ENCODE measurements at regions not wholly inside any gene's neighbourhood (a gene's known extent, or its start where the extent isn't known, plus 50 kb on each side); places are given as distances from the start of the nearest gene placed in this dataset.

DNA sequence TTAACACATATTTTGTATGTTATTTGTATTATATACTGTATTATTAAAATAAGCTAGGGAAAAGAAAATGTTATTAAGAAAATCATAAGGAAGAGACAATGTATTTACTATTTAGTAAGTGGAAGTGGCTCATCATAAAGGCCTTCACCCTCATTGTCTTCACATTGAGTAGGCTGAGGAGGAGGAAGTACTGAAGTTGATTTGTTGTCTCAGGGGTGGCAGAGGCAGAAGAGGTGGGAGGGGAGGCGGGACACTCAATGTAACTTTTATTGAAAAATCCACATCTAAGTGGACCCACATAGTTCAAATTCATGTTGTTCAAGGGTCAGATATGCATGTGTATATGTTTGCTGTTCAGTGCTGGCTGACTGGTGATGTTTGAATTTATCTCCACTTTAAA is 210.2 kb upstream of the CITED2 start:
- POLR2A ChIA-PET: no interaction called here
- CTCF ChIA-PET: no interaction called here

DNA sequence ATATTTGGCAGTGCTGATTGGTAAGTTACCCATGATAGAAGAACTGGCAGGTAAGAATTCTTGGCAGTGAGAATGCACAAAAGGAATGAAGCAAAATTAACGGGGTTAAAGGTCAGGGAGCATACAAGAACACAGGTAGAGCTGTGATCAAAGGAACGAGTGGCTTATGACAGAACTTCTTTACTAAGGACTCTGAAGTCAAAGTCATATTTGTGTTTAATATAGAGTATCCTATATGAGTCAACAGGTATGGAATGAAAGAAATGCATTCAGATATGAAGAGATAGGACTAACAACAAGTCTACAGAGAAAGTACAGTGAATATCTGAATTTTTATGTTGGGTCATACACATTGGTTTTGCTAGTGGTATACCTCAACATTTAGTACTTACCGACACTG is 209.0 kb upstream of the CITED2 start:
- no peak for DNase-seq
- Mint-ChIP-seq H3K4me1 (ENCODE audit: low read depth) (peaks cover 22% of the 10 kb centered on the region), H3K9me3 (no peaks in the 10 kb centered on the region), H3K27ac (no peak overlapping the region), H3K27me3 (peaks cover 13% of the 10 kb centered on the region), H3K4me3 (no peak overlapping the region), H3K36me3 (no peaks in the 10 kb centered on the region)
- CTCF ChIA-PET: interaction anchor here (0.7 kb wide), 1 partner anchor 17 kb away, joined by 3 read pairs; no protein-coding TSS in a partner anchor
- intact Hi-C loops (cut with micrococcal nuclease): loop anchor here (5.0 kb wide), 1 partner anchor 211 kb away; the partner anchor contains the start of gene CITED2
- POLR2A ChIA-PET: no interaction called here

More for the DNA sequence above, 210.2 kb upstream of the CITED2 start:
- H3K9me3 Mint-ChIP-seq: no peaks in the 10 kb centered on the region
- H3K27me3 Mint-ChIP-seq: peaks cover 16% of the 10 kb centered on the region
- intact Hi-C loops (cut with micrococcal nuclease): loop anchor here (5.0 kb wide), 1 partner anchor 212 kb away; the partner anchor contains the start of gene CITED2
- H3K27ac Mint-ChIP-seq: no peak overlapping the region
- no peak for DNase-seq
- H3K4me3 Mint-ChIP-seq: no peak overlapping the region
- peaks cover 21% of the 10 kb centered on the region for H3K4me1 Mint-ChIP-seq (ENCODE audit: low read depth)
- no peaks in the 10 kb centered on the region for H3K36me3 Mint-ChIP-seq

DNA sequence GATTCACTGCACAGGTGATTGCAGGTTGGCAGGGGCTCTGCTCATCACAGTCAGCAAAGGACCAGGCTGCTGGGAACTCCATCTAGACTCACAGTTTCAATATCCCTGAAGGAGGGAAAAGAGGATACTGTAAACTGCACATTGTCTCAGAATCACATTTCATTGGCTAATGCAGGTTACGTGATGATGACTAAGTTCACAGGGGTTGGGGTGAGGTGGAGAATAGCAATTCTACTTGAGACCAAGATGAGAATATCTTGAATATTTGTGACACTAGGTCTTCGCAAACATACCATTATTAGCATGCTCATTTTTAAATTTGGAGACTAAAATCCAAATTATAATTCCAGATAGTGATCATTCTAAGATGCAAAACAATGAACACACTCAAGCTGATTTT is 208.5 kb upstream of the CITED2 start:
- ChIA-PET POLR2A (no interaction called here), CTCF (interaction anchor here (0.7 kb wide), 1 partner anchor 17 kb away, joined by 3 read pairs; no protein-coding TSS in a partner anchor)
- H3K27ac Mint-ChIP-seq: no peak overlapping the region
- no peak overlapping the region for H3K4me3 Mint-ChIP-seq
- peaks cover 22% of the 10 kb centered on the region for H3K4me1 Mint-ChIP-seq (ENCODE audit: low read depth)
- DNase-seq: no peak
- H3K9me3 Mint-ChIP-seq: no peaks in the 10 kb centered on the region
- no peaks in the 10 kb centered on the region for H3K36me3 Mint-ChIP-seq
- intact Hi-C loops (cut with micrococcal nuclease): loop anchor here (5.0 kb wide), 1 partner anchor 211 kb away; the partner anchor contains the start of gene CITED2
- peaks cover 12% of the 10 kb centered on the region for H3K27me3 Mint-ChIP-seq

DNA sequence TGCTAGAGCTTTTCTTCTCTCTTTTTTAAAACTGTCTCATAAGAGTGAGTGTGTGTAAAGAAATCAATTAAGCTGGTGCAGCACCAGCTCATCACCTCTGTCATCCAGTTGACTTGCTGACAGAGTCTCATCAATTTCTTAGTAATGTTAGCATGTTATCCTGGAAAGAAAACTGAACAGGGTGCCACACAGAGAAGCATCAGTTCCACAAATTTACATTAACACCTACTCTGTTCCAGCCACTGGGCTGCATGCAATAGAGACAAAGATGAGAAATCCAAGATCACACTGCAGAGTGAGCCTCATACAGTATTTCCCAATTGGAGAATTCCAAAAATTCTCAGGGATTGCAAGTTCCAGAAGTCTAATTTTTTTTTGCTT is 207.0 kb upstream of the CITED2 start:
- H3K9me3 Mint-ChIP-seq: no peaks in the 10 kb centered on the region
- peaks cover 14% of the 10 kb centered on the region for H3K27me3 Mint-ChIP-seq
- ChIA-PET CTCF (interaction anchor here (0.6 kb wide), 1 partner anchor 208 kb away, joined by 3 read pairs; the partner anchor contains the start of gene CITED2), POLR2A (interaction anchor here (0.5 kb wide), 1 partner anchor 504 kb away, joined by 3 read pairs; no protein-coding TSS in a partner anchor)
- no peak overlapping the region for H3K27ac Mint-ChIP-seq
- intact Hi-C loops (cut with micrococcal nuclease): loop anchor here (2.0 to 5.0 kb wide), 3 partner anchors 19 to 209 kb away; partner anchors contain the start of gene CITED2
- peaks cover 22% of the 10 kb centered on the region for H3K4me1 Mint-ChIP-seq (ENCODE audit: low read depth)
- no peaks in the 10 kb centered on the region for H3K36me3 Mint-ChIP-seq
- H3K4me3 Mint-ChIP-seq: no peak overlapping the region
- DNase-seq: no peak

DNA sequence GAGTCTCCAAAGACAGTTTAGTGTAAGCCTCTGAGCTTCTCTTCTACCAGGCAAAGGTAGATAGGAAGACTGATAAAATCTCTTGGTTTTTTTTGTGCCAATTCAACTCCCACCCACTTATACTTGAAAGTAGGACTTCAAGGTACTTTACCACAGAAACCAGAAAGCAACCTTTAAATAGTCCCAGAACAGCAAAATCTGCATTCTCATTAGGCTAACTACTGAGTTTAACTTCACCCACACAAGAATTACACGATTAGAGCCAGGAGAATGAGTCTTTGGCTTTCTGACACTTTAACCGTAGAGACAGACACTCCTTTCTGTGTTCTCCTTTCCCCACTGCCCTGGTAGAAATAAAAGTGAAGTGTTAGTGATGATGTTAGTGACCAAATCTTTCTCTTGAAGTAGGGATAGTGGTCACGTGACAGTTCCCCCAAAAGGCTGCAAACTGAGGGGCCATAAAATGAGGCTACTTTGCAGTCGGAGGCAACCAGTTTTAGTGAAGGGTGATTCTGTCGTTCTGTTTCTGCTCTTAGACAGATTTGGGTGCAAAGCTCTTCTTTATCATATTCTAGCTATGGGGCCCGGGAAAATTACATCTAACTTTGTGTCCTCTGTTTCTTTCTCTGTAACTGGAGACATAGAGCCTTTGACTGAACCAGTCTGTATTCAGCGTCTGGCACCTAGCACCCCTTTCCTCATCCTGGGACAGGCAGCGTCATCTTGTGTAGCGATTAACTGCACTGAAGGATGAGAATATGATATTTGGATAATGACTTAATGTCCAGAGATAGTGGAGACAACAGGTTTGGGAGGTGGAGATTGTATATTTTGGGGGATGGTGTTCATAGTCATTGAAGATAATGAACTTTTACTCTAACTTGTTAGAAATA is 206.4 kb upstream of the CITED2 start:
- Mint-ChIP-seq H3K27me3 (peaks cover 14% of the 10 kb centered on the region), H3K27ac (peak overlapping the region; percentile 18), H3K36me3 (no peaks in the 10 kb centered on the region), H3K4me3 (peak overlapping the region; percentile 24), H3K4me1 (ENCODE audit: low read depth) (peaks cover 22% of the 10 kb centered on the region), H3K9me3 (no peaks in the 10 kb centered on the region)
- intact Hi-C loops (cut with micrococcal nuclease): loop anchor here (2.0 to 5.0 kb wide), 3 partner anchors 20 to 209 kb away; partner anchors contain the start of gene CITED2
- POLR2A ChIA-PET: interaction anchor here (0.9 to 1.1 kb wide), 2 partner anchors 40 to 66 kb away, joined by 4 to 5 read pairs; no protein-coding TSS in a partner anchor
- CTCF ChIA-PET: interaction anchor here (0.6 kb wide), 3 partner anchors 186 to 1915 kb away, joined by 3 read pairs; partner anchors contain the start of gene CITED2
- no peak for DNase-seq

DNA sequence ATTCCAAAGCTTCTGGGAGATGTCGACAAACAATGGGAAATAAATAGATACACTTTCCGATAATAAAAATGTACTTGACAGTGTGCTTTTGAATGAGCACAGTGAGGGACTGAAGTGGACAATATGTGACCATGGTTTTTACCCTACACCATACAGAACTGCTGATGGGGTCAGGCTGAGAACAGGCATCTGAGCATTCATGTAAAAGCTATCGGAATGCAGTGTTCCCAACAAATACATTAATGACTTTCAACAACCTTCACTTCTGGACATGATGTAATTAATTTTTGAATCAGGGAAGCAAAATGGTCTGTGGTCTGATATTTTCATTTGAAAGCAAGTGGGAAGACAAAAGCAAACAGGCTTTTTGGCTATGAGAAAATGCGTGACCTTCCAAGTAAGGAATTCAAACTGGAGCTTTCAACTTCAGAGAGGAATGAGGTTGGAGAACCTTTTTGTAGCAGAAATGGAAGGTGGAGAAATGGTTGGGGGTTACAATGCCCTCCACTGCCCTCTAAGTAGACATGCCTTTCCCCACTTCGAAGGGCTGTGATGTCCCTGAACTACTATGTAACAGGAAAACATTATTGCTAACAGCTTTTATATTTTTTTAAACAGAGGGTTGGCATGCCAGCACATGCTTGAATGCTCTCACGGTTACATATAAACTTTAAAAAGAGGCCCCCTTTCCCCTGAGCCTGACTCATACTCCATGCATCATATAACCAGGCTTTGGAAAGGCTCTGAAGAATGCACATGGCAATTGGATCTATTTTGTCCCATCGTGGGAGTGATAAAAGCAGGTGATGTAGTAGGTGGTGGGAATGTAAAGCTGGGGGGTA is 203.5 kb upstream of the CITED2 start:
- Mint-ChIP-seq H3K36me3 (no peaks in the 10 kb centered on the region), H3K27me3 (peaks cover 6% of the 10 kb centered on the region), H3K27ac (no peak overlapping the region), H3K4me1 (ENCODE audit: low read depth) (peaks cover 19% of the 10 kb centered on the region), H3K9me3 (no peaks in the 10 kb centered on the region), H3K4me3 (no peak overlapping the region)
- no peak for DNase-seq
- ChIA-PET POLR2A (no interaction called here), CTCF (no interaction called here)
- intact Hi-C loops (cut with micrococcal nuclease): no loop called here

DNA sequence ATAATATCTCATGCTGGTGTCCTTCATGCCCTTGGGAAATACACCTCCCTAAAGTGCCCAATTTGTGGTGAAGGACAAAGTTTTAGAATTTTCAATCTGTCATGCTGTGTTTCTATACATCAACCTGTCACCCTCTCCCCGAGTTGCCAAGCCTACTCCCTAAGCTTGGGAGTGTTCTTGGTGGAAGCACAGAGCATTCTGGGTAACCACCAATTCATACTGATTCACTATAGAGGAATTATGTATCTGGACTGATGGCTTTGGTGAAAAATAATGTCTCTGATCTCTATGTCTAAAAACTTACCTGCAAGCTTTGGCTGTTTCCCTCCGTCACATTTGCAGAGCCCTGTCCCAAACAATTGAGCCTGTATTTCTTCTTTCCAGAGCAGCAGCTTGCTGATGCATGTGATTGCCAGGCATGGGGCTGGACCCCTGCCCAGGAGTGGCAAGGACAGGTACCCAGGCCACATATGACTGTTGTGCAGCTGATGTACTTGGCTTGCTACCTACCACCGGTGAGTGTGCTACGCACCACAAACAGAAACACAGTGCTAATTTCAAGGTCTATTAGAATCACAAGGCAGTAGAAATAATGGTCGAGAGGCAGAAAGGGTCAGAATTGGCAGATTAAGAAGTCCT is 202.8 kb upstream of the CITED2 start:
- CTCF ChIA-PET: no interaction called here
- Mint-ChIP-seq H3K27me3 (peaks cover 4% of the 10 kb centered on the region), H3K27ac (no peak overlapping the region), H3K36me3 (no peaks in the 10 kb centered on the region), H3K4me1 (ENCODE audit: low read depth) (peaks cover 19% of the 10 kb centered on the region), H3K4me3 (no peak overlapping the region), H3K9me3 (no peaks in the 10 kb centered on the region)
- no peak for DNase-seq
- intact Hi-C loops (cut with micrococcal nuclease): no loop called here
- POLR2A ChIA-PET: no interaction called here

DNA sequence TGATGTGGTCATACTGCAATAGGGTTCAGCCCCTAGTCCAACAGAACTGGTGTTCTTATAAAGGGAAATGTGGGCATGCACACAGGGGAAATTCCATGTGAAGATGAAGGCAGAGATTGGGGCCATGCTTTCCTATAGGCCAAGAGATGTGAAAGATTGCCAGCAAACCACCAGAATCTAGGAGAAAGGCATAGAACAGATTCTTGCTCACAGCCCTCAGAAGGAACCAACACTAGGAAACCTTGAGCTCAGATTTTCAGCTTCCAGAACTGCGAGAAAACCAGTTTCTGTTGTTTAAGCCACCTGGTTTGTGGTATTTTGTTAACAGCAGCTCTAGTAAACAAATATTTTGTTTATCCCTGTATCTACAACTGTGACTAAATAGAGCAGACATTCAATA is 197.6 kb upstream of the CITED2 start:
- CTCF ChIA-PET: no interaction called here
- no peak for DNase-seq
- no peaks in the 10 kb centered on the region for H3K36me3 Mint-ChIP-seq
- no peaks in the 10 kb centered on the region for H3K27me3 Mint-ChIP-seq
- H3K27ac Mint-ChIP-seq: no peak overlapping the region
- H3K4me1 Mint-ChIP-seq (ENCODE audit: low read depth): peaks cover 11% of the 10 kb centered on the region
- no peak overlapping the region for H3K4me3 Mint-ChIP-seq
- POLR2A ChIA-PET: no interaction called here
- intact Hi-C loops (cut with micrococcal nuclease): no loop called here
- H3K9me3 Mint-ChIP-seq: no peaks in the 10 kb centered on the region

DNA sequence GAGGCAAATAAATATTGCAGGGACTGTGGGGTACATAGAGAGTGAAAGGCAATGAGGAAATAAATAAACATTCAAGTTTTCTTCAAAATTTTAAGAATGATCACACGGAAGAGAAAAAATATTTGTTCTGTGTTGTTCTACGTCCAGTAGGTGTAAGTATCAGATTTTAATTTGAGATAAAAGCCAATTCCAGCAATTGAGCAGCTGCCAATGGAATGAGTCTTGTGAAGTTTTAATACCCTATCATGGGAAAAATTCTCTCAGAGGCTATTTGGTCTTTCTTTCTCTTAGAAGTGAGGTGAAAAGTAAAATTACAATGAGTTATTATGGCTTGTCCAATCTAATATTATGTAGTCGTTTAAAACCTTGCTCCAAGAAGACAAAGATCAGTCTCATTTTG is 195.7 kb upstream of the CITED2 start:
- Mint-ChIP-seq H3K27me3 (no peaks in the 10 kb centered on the region), H3K36me3 (no peaks in the 10 kb centered on the region), H3K27ac (no peak overlapping the region), H3K4me1 (ENCODE audit: low read depth) (peaks cover 11% of the 10 kb centered on the region), H3K4me3 (no peak overlapping the region), H3K9me3 (no peaks in the 10 kb centered on the region)
- DNase-seq: no peak
- ChIA-PET CTCF (no interaction called here), POLR2A (no interaction called here)
- intact Hi-C loops (cut with micrococcal nuclease): no loop called here

DNA sequence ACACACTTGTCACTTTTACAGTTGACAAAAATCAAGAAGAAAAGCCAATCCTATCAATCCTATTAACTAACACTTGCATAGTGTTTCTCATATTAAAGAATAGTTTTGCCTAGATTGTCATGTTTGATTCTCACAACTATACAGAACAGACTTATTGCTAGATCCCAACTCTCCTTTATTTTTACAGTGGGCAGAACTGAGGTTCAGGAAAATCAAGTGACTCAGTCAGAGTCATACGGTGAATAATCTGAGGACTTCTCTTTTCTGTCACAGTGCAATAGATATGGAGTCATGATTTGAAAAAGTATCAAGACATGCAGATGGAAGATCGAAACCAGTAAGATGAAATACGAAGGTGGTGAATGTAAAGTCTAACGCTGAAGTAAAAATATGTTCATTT is 195.1 kb upstream of the CITED2 start:
- Mint-ChIP-seq H3K4me3 (no peak overlapping the region), H3K4me1 (ENCODE audit: low read depth) (peaks cover 11% of the 10 kb centered on the region), H3K27me3 (no peaks in the 10 kb centered on the region), H3K36me3 (no peaks in the 10 kb centered on the region), H3K27ac (no peak overlapping the region), H3K9me3 (no peaks in the 10 kb centered on the region)
- DNase-seq: no peak
- CTCF ChIA-PET: no interaction called here
- intact Hi-C loops (cut with micrococcal nuclease): loop anchor here (2.0 kb wide), 1 partner anchor 37 kb away; no protein-coding TSS in a partner anchor
- POLR2A ChIA-PET: no interaction called here

DNA sequence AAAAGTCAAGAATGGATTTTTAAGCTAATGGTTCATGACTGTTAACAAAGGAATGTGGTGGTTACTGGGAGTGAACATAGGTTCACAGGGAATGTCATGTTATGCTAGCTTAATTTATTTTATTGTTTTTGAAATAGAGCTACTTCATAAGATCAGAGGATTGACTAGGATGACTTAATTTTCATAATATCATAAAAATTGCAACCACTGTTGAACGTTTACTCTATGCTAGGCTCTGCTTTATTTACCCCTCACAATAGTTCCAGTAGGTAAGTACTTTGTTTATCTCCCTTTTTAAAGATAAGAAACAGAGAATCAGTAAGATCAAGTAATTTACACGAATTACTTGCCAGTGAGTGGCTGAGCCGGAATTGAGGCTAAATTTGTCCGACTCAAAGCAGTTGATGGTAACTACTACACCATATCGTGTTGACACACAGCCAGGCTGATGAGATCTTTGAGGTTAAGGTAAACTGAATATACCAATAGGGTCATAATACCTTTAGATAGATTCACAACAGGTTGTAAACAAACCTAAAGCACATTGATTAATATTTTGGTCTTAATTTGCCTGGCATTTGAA is 194.6 kb upstream of the CITED2 start:
- Mint-ChIP-seq H3K27ac (no peak overlapping the region), H3K4me3 (no peak overlapping the region), H3K4me1 (ENCODE audit: low read depth) (peaks cover 11% of the 10 kb centered on the region), H3K27me3 (no peaks in the 10 kb centered on the region), H3K9me3 (no peaks in the 10 kb centered on the region), H3K36me3 (no peaks in the 10 kb centered on the region)
- POLR2A ChIA-PET: no interaction called here
- CTCF ChIA-PET: no interaction called here
- no peak for DNase-seq
- intact Hi-C loops (cut with micrococcal nuclease): loop anchor here (2.0 kb wide), 1 partner anchor 36 kb away; no protein-coding TSS in a partner anchor
